Common myeloid progenitor, CD34-positive (primary cell): ENCODE measurements at regions not wholly inside any gene's neighbourhood (a gene's known extent, or its start where the extent isn't known, plus 50 kb on each side); places are given as distances from the start of the nearest gene placed in this dataset.

Experiments
- CTCF ChIA-PET: fragments of 350-600 bp; sonication (Branson Sonifier 250); formaldehyde crosslinking; loops from one replicate; lab custom pipeline; 2021; ENCODE audit warnings: antibody characterized with exemption; lab: Charles Lee
- POLR2A ChIA-PET: fragments of 350-600 bp; sonication (Branson Sonifier 250); formaldehyde crosslinking; loops from one replicate; lab custom pipeline; 2021; ENCODE audit warnings: antibody characterized with exemption; lab: Charles Lee
- DNase-seq, 3 donors: peaks; one replicate each; pipeline versions ENCODE4 v3.0.0 to v3.0.0-alpha.2; 2013
- H3K27ac ChIP-seq, 2 experiments: 1 replicate in 1 of 2; 2 replicates in 1 of 2; pipeline ENCODE4 v1.7.0; 2013; ENCODE audit warnings: inconsistent platforms in 2 of 2, low read length in 2 of 2, mild to moderate bottlenecking in 2 of 2, low read depth in 1 of 2, moderate library complexity in 1 of 2; ENCODE audit not compliant: severe bottlenecking in 2 of 2, insufficient read depth in 1 of 2, poor library complexity in 1 of 2
- H3K27me3 ChIP-seq, 5 experiments: replicated peaks in 2 of 5; 1 replicate in 3 of 5; 2 replicates in 2 of 5; pipeline versions ENCODE4 v1.6.1 to v1.7.0; 2013; ENCODE audit warnings: low read length in 4 of 5, mild to moderate bottlenecking in 2 of 5, moderate library complexity in 2 of 5, inconsistent platforms in 1 of 5; ENCODE audit not compliant: insufficient read depth in 5 of 5, control insufficient read depth in 4 of 5
- H3K36me3 ChIP-seq, 4 experiments: 1 replicate in 2 of 4; 2 replicates in 2 of 4; pipeline versions ENCODE4 v1.6.1 to v1.7.0; 2013; ENCODE audit warnings: low read length in 3 of 4, control low read depth in 1 of 4, mild to moderate bottlenecking in 1 of 4; ENCODE audit not compliant: control insufficient read depth in 4 of 4, insufficient read depth in 4 of 4
- H3K4me1 ChIP-seq, 4 experiments: 1 replicate in 3 of 4; 2 replicates in 1 of 4; pipeline versions ENCODE4 v1.6.1 to v1.7.1; 2013; ENCODE audit warnings: low read length in 3 of 4, mild to moderate bottlenecking in 3 of 4, control low read depth in 1 of 4, inconsistent platforms in 1 of 4, moderate library complexity in 1 of 4; ENCODE audit not compliant: control insufficient read depth in 4 of 4, insufficient read depth in 4 of 4; ENCODE audit errors: control extremely low read depth in 1 of 4
- H3K4me3 ChIP-seq, 7 experiments: 1 replicate in 4 of 7; 2 replicates in 3 of 7; pipeline versions ENCODE4 v1.5.1 to v1.7.0; 2013; ENCODE audit warnings: mild to moderate bottlenecking in 7 of 7, low read length in 6 of 7, moderate library complexity in 6 of 7, inconsistent platforms in 2 of 7, low read depth in 2 of 7, control low read depth in 1 of 7; ENCODE audit not compliant: insufficient read depth in 4 of 7, control insufficient read depth in 1 of 7; ENCODE audit errors: extremely low read depth in 1 of 7
- H3K9me3 ChIP-seq, 5 experiments: 1 replicate in 4 of 5; 2 replicates in 1 of 5; pipeline versions ENCODE4 v1.6.1 to v1.7.1; 2013; ENCODE audit warnings: low read length in 4 of 5, mild to moderate bottlenecking in 2 of 5, inconsistent platforms in 1 of 5, low read depth in 1 of 5, moderate library complexity in 1 of 5; ENCODE audit not compliant: control insufficient read depth in 4 of 5, insufficient read depth in 2 of 5; ENCODE audit errors: control extremely low read depth in 1 of 5
- WGBS: methylation state at CpG from one replicate; pipeline ENCODE4 v1.1.5; 2013; ENCODE audit not compliant: insufficient coverage; 5-methylcytosine and 5-hydroxymethylcytosine counted together

DNA sequence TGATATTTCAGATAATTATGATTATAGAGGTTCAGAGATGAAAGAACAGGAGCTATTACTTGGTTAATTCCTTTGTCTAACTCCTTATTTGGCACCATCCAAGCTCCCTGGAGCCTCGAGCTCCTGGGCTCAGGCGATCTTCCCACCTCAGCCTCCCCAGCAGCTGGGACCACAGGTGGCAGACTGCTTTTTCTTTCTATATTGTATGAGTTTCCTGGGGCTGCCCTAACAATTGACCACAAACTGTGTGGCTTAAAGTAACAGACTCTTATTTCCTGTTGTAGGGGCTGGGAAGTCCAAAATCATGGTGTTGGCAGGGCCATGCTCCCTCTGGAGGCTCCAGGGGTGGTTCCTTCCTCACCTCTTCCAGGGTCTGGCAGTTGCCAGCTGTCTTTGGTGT, 163.3 kb upstream of the ADCY1 start:
- 100% methylated on average over 2 of the region's 2 CpGs for WGBS
- H3K27me3 ChIP-seq = peaks cover 0 to 3% (median 0%) of the 10 kb centered on the region in 5 experiments
- H3K27ac ChIP-seq = no peak overlapping the region
- no peaks in the 10 kb centered on the region for H3K36me3 ChIP-seq
- no peak overlapping the region for H3K4me3 ChIP-seq
- H3K9me3 ChIP-seq = peaks cover 0 to 6% (median 0%) of the 10 kb centered on the region in 5 experiments
- DNase-seq = no peak
- ChIA-PET CTCF (no interaction called here), POLR2A (no interaction called here)
- no peaks in the 10 kb centered on the region for H3K4me1 ChIP-seq

DNA sequence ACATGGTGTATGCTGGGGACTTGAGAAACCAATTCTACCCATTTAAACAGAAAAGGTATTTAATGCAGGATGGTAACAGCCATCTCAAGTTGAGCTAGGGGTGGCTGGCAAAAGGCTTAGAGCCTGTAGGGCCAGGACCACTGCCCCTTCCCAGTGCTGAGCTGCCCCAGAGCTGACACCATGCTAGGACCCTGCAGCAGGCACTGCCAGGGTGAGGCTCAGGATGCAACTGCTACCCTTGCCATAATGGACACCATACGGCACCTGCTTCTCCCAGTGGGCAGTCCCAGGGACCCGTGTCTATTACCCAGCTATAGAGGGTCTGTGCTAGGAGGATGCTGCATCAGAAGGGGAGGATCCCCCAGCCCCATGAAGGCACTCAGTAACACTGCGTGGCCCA, 160.7 kb upstream of the ADCY1 start:
- Histone ChIP-seq H3K9me3 (peaks cover 0 to 6% (median 0%) of the 10 kb centered on the region in 5 experiments), H3K4me3 (no peak overlapping the region), H3K36me3 (no peaks in the 10 kb centered on the region), H3K27me3 (no peaks in the 10 kb centered on the region), H3K4me1 (no peaks in the 10 kb centered on the region), H3K27ac (no peak overlapping the region)
- WGBS = 100% methylated on average over 1 of the region's 3 CpGs
- CTCF ChIA-PET = no interaction called here
- no peak for DNase-seq
- POLR2A ChIA-PET = no interaction called here

DNA sequence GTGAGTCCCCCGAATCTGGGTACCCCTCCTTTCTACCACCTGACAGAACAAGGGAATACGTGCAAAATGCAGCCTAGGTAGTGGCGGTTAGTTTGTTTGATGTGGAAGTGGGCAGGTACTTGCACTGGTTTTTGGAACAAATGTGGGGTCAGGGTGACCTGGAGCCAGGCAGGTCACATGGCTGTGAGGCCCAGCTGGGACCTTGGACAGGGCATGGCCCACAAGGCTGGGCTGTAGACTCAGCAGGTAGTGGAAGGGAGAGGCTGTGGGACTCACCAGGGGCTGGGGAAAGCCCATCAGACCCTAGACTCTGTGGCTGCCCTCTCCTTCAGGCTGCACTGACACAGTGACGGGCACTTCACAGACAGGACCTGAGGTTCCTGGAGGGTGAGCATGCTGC, 159.9 kb upstream of the ADCY1 start:
- no peak for DNase-seq
- Histone ChIP-seq H3K36me3 (no peaks in the 10 kb centered on the region), H3K27ac (no peak overlapping the region), H3K27me3 (no peaks in the 10 kb centered on the region), H3K9me3 (peaks cover 0 to 6% (median 0%) of the 10 kb centered on the region in 5 experiments), H3K4me3 (no peak overlapping the region), H3K4me1 (no peaks in the 10 kb centered on the region)
- ChIA-PET POLR2A (no interaction called here), CTCF (no interaction called here)
- 95% methylated on average over 2 of the region's 4 CpGs for WGBS

DNA sequence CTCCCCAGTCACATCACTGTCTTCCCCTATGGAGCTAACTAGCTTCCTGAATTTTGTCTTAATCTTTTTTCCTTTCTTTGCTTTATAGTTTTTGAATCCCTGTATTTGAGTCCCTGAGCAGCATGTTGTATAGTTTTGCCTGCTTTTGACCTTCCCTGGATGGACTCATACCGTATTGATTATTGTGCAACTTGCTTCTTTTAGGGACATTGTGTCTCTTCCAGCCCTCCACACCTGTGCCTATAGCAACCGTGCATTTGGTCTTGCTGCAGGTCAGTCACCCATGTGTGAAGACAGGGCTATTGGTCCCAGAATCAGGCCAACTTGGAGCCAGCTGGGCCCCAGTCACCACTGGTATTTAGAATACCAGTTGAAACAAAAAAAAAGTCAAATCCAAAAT, 158.9 kb upstream of the ADCY1 start:
- no peak overlapping the region for H3K4me3 ChIP-seq
- no peaks in the 10 kb centered on the region for H3K36me3 ChIP-seq
- H3K27ac ChIP-seq = no peak overlapping the region
- DNase-seq = no peak
- H3K27me3 ChIP-seq = no peaks in the 10 kb centered on the region
- no peaks in the 10 kb centered on the region for H3K4me1 ChIP-seq
- peaks cover 0 to 6% (median 0%) of the 10 kb centered on the region in 5 experiments for H3K9me3 ChIP-seq
- 100% methylated on average over 1 of the region's 2 CpGs for WGBS
- CTCF ChIA-PET = no interaction called here
- POLR2A ChIA-PET = interaction anchor here (1.2 kb wide), 1 partner anchor 53 kb away, joined by 3 read pairs; no protein-coding TSS in a partner anchor

DNA sequence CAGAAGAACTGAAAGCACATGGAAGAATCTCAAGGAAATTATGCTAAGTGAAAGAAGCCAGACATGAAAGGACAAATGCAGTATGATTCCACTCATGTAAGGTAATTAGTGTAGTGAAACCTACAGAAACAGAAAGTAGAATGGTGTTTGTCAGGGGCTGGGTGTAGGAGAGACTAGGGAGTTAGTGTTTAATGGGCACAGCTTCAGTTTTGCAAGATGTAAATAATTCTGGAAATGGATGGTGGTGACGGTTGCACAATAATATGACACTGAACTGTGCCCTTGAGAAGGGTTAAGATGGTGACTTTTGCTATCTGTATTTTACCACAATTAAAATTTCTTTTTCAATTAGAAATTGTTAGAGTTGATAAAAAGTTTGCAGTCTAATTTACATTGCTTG, 157.3 kb upstream of the ADCY1 start:
- Histone ChIP-seq H3K4me3 (no peak overlapping the region), H3K9me3 (no peaks in the 10 kb centered on the region), H3K4me1 (no peaks in the 10 kb centered on the region), H3K27ac (no peak overlapping the region), H3K36me3 (no peaks in the 10 kb centered on the region), H3K27me3 (no peaks in the 10 kb centered on the region)
- POLR2A ChIA-PET = no interaction called here
- no CpG with 5 or more reads among the region's 1 CpG for WGBS
- CTCF ChIA-PET = no interaction called here
- no peak for DNase-seq

DNA sequence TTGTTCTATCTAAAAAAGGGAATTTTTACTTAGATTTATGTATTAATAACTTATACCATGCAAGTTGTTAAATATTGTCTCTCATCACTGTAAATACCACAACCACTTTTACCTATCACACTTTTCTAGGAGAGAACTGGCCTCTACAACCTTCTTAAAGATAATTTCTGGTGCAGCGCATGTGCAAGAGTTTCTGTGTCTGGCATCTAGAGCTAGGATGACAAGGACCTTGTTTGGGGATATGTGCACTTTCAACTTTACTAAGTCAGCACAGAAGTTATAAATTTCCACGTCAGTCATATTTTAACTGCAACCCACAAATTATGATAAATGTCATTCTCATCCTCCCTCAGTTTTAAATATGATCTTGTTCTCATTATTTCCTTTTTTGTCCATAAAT, 156.9 kb upstream of the ADCY1 start:
- no peak for DNase-seq
- H3K9me3 ChIP-seq = no peaks in the 10 kb centered on the region
- 100% methylated on average over 1 of the region's 2 CpGs for WGBS
- no peak overlapping the region for H3K4me3 ChIP-seq
- ChIA-PET POLR2A (no interaction called here), CTCF (no interaction called here)
- no peaks in the 10 kb centered on the region for H3K4me1 ChIP-seq
- H3K36me3 ChIP-seq = no peaks in the 10 kb centered on the region
- H3K27ac ChIP-seq = no peak overlapping the region
- no peaks in the 10 kb centered on the region for H3K27me3 ChIP-seq

DNA sequence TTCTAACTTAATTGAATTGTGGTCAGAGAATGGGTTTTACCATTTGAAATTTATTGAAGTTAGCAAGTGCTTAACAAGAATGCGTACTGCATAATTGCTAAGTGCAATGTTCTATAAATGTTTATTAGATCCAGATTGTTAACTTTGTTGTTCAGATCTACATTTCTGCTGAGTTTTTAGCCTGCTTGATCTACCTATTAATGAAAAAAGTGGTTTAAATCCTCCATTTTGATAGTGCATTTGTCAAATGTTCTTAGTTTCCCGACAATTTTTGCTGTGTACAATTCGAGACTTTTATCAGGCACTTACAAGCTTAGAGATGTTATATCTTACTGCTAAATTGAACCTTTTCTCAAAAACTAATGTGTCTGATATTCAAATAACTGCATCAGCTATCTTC, 156.4 kb upstream of the ADCY1 start:
- no peak for DNase-seq
- Histone ChIP-seq H3K9me3 (no peaks in the 10 kb centered on the region), H3K27ac (no peak overlapping the region), H3K27me3 (no peaks in the 10 kb centered on the region), H3K4me1 (no peaks in the 10 kb centered on the region), H3K36me3 (no peaks in the 10 kb centered on the region), H3K4me3 (no peak overlapping the region)
- 100% methylated on average over 1 of the region's 3 CpGs for WGBS
- POLR2A ChIA-PET = no interaction called here
- CTCF ChIA-PET = no interaction called here
